Neuronal stem cell (in vitro differentiated cells): ENCODE measurements at regions not wholly inside any gene's neighbourhood (a gene's known extent, or its start where the extent isn't known, plus 50 kb on each side); places are given as distances from the start of the nearest gene placed in this dataset.

ENCODE experiments used
- DNase-seq: peaks from one replicate; pipeline ENCODE4 v3.0.0-alpha.2; 2013; ENCODE audit warnings: low spot score
- H2AFZ ChIP-seq: one replicate; pipeline ENCODE4 v1.6.1; 2013; ENCODE audit warnings: mild to moderate bottlenecking, low read length, inconsistent platforms
- H2AK5ac ChIP-seq: 2 replicates; pipeline ENCODE4 v1.6.1; 2013; ENCODE audit warnings: low read depth, mild to moderate bottlenecking, inconsistent platforms, low read length, moderate library complexity, mixed read lengths
- H2BK120ac ChIP-seq: 2 replicates; pipeline ENCODE4 v1.6.1; 2013; ENCODE audit warnings: low read depth, mild to moderate bottlenecking, inconsistent platforms, low read length, moderate library complexity, mixed read lengths
- H2BK12ac ChIP-seq: one replicate; pipeline ENCODE4 v1.6.1; 2013; ENCODE audit warnings: low read length, inconsistent platforms
- H2BK15ac ChIP-seq: 2 replicates; pipeline ENCODE4 v1.6.1; 2013; ENCODE audit warnings: mild to moderate bottlenecking, low read length, inconsistent platforms, mixed read lengths
- H2BK5ac ChIP-seq: one replicate; pipeline ENCODE4 v1.6.1; 2013; ENCODE audit warnings: inconsistent platforms, mild to moderate bottlenecking, low read length, moderate library complexity
- H3K14ac ChIP-seq: one replicate; pipeline ENCODE4 v1.6.1; 2013; ENCODE audit warnings: low read length, inconsistent platforms
- H3K18ac ChIP-seq: 2 replicates; pipeline ENCODE4 v1.6.1; 2013; ENCODE audit warnings: low read length, inconsistent platforms
- H3K23ac ChIP-seq: 2 replicates; pipeline ENCODE4 v1.6.1; 2013; ENCODE audit warnings: low read depth, mild to moderate bottlenecking, mixed read lengths, low read length, inconsistent platforms; ENCODE audit not compliant: poor library complexity
- H3K27ac ChIP-seq: replicated peaks from 3 replicates; pipeline ENCODE4 v1.5.1; 2013; ENCODE audit warnings: low read length, inconsistent platforms
- H3K27me3 ChIP-seq, 3 experiments: 2 replicates each; pipeline ENCODE4 v1.6.1; 2013; ENCODE audit warnings: low read length in 3 of 3, mild to moderate bottlenecking in 2 of 3, inconsistent platforms in 1 of 3, low read depth in 1 of 3, mixed read lengths in 1 of 3, moderate library complexity in 1 of 3; ENCODE audit not compliant: control insufficient read depth in 3 of 3, insufficient read depth in 3 of 3
- H3K36me3 ChIP-seq, 2 donors: replicated peaks in 1 of 2; 2 replicates each; pipeline ENCODE4 v1.6.1; 2013; ENCODE audit warnings: low read length in 2 of 2; ENCODE audit not compliant: control insufficient read depth in 2 of 2, insufficient read depth in 2 of 2
- H3K4ac ChIP-seq: 2 replicates; pipeline ENCODE4 v1.6.1; 2013; ENCODE audit warnings: inconsistent platforms, mild to moderate bottlenecking, low read length, moderate library complexity
- H3K4me1 ChIP-seq, 2 donors: 1 replicate in 1 of 2; 2 replicates in 1 of 2; pipeline ENCODE4 v1.6.1; 2013; ENCODE audit warnings: low read length in 2 of 2, low read depth in 1 of 2; ENCODE audit not compliant: control insufficient read depth in 2 of 2, insufficient read depth in 1 of 2
- H3K4me2 ChIP-seq: one replicate; pipeline ENCODE4 v1.6.1; 2013; ENCODE audit warnings: mild to moderate bottlenecking, low read length, inconsistent platforms; ENCODE audit not compliant: insufficient read depth, poor library complexity, severe bottlenecking
- H3K4me3 ChIP-seq, 2 donors: 2 replicates each; pipeline ENCODE4 v1.5.1; 2013; ENCODE audit warnings: low read length in 2 of 2, mild to moderate bottlenecking in 2 of 2, inconsistent platforms in 1 of 2, moderate library complexity in 1 of 2
- H3K79me1 ChIP-seq: one replicate; pipeline ENCODE4 v1.6.1; 2013; ENCODE audit warnings: low read depth, mild to moderate bottlenecking, inconsistent platforms, low read length, moderate library complexity
- H3K9ac ChIP-seq: one replicate; pipeline ENCODE4 v1.6.1; 2013; ENCODE audit warnings: mild to moderate bottlenecking, low read depth, low read length, inconsistent platforms; ENCODE audit not compliant: poor library complexity
- H3K9me3 ChIP-seq, 2 donors: replicated peaks in 1 of 2; 2 replicates each; pipeline versions ENCODE3 to v1.6.1; 2013; ENCODE audit warnings: low read length in 2 of 2, mild to moderate bottlenecking in 2 of 2, inconsistent platforms in 1 of 2, low read depth in 1 of 2, mixed read lengths in 1 of 2, moderate library complexity in 1 of 2; ENCODE audit not compliant: control insufficient read depth in 2 of 2, insufficient read depth in 1 of 2
- H4K8ac ChIP-seq: one replicate; pipeline ENCODE4 v1.6.1; 2013; ENCODE audit warnings: low read depth, mild to moderate bottlenecking, inconsistent platforms, low read length, moderate library complexity
- H4K91ac ChIP-seq: one replicate; pipeline ENCODE4 v1.6.1; 2013; ENCODE audit warnings: low read length, low read depth, mild to moderate bottlenecking, inconsistent platforms; ENCODE audit not compliant: poor library complexity
- WGBS, 2 donors: extraction: QIAGEN DNeasy Blood & Tissue Kit; methylation state at CpG; one replicate each; pipeline ENCODE4 v1.1.7; 2013; ENCODE audit warnings: missing lambda C conversion rate in 2 of 2, mixed read lengths in 1 of 2; ENCODE audit not compliant: insufficient read length in 2 of 2, insufficient replicate concordance in 1 of 2; ENCODE audit errors: extremely low coverage in 2 of 2; 5-methylcytosine and 5-hydroxymethylcytosine counted together

DNA sequence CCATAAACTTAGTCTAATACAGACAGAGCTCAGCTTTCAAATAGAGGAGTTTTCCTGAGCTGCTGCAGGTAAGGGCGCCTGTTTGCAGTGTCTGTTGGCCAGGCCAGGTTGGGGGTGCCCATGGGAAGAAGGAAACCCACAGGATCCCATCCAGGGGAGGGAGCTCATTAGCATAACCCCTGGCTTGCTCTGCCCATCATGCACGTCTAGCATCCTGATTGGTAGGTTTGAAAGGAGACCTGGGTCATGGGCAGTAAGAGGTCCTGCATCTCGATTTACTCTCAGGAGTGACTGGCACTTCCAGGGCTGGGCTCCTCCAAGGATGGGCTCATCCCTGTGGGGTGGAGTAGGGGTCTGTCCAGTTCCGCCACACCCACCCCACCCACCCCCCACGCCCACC, 103.7 kb upstream of the CLDN14 start:
- Histone ChIP-seq H3K9ac (no peak overlapping the region), H3K27me3 (peaks cover 0 to 7% (median 0%) of the 10 kb centered on the region in 3 experiments), H3K4me2 (no peak overlapping the region), H3K14ac (no peak overlapping the region), H2BK120ac (no peak overlapping the region), H2BK12ac (no peak overlapping the region), H4K91ac (no peak overlapping the region), H3K23ac (no peak overlapping the region), H3K9me3 (peaks cover 0 to 3% of the 10 kb centered on the region in 2 donors), H2BK5ac (no peak overlapping the region), H3K79me1 (no peaks in the 10 kb centered on the region), H2AFZ (no peak overlapping the region), H4K8ac (no peak overlapping the region), H2BK15ac (no peak overlapping the region), H3K27ac (no peak overlapping the region), H2AK5ac (no peak overlapping the region), H3K18ac (no peak overlapping the region), H3K4ac (no peak overlapping the region), H3K4me3 (no peak overlapping the region), H3K36me3 (no peaks in the 10 kb centered on the region), H3K4me1 (no peaks in the 10 kb centered on the region)
- no peak for DNase-seq
- no CpG with 5 or more reads among the region's 5 CpGs for WGBS, 2 donors

DNA sequence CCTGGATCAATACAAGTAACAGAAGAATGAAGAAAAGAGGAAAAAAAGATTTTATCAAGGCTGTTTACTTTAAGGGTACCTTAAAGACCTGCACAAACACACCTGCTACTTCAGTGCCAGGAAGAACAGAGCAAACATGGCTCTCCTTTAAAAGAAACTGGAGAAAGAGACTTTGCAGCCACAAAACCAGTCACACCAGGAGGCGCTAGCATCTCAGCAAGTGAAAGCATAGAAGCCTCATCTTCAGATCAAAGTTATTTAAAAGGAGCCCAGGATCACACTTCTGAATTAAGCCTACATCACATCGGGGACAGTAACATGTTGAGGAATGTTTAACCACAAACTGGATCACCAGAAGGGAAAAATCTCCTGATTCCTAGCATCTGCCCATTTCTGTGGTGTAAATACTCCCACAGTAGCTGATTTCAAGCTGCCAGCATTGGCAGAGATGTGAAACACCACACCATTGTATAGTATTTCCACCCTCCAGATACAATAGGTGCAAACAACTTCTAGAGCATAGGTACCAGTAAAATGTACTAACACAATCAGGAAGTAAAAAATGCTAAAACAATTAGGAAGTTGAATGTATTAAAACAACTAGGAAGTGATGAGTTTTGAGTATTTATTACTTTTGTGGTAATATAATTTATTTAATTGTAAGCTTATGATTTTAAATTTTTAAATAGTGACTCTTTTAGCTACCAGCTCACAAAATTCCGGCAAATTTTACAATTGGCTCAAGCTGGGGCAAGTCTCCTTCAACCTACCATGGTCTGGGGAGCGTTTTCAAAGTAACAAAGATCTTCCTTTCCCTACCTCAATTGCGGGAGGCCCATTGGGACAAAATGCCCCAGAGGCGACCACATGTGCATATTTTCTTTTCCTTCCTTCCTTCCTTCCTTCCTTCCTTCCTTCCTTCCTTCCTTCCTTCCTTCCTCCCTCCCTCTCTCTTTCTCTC, 105.3 kb upstream of the CLDN14 start:
- no CpG with 5 or more reads among the region's 6 CpGs for WGBS, 2 donors
- H3K4me3 ChIP-seq, result no peak overlapping the region

GRCh38 chr21:36587388-36587787, 107.5 kb upstream of the CLDN14 start:
- H2AK5ac ChIP-seq, result no peak overlapping the region
- no peak overlapping the region for H2BK12ac ChIP-seq
- WGBS, 2 donors, result no CpG with 5 or more reads among the region's 8 CpGs
- H3K14ac ChIP-seq, result no peak overlapping the region
- peaks cover 0 to 3% of the 10 kb centered on the region in 2 donors for H3K9me3 ChIP-seq
- H2BK120ac ChIP-seq, result no peak overlapping the region
- no peaks in the 10 kb centered on the region for H3K79me1 ChIP-seq
- H3K23ac ChIP-seq, result no peak overlapping the region
- H3K4me2 ChIP-seq, result no peak overlapping the region
- H4K91ac ChIP-seq, result no peak overlapping the region
- H2AFZ ChIP-seq, result no peak overlapping the region
- DNase-seq, result no peak
- H3K36me3 ChIP-seq, result no peaks in the 10 kb centered on the region
- no peak overlapping the region for H3K18ac ChIP-seq
- H3K9ac ChIP-seq, result no peak overlapping the region
- H4K8ac ChIP-seq, result no peak overlapping the region
- H2BK15ac ChIP-seq, result no peak overlapping the region
- no peak overlapping the region for H3K4ac ChIP-seq
- H3K27me3 ChIP-seq, result no peaks in the 10 kb centered on the region
- no peak overlapping the region for H2BK5ac ChIP-seq
- no peak overlapping the region for H3K27ac ChIP-seq
- no peak overlapping the region for H3K4me3 ChIP-seq
- no peaks in the 10 kb centered on the region for H3K4me1 ChIP-seq

More for the DNA sequence above, 105.3 kb upstream of the CLDN14 start:
- no peak overlapping the region for H2BK120ac ChIP-seq
- no peak overlapping the region for H2BK12ac ChIP-seq
- H3K79me1 ChIP-seq, result no peaks in the 10 kb centered on the region
- no peak overlapping the region for H3K9ac ChIP-seq
- H3K14ac ChIP-seq, result no peak overlapping the region
- H4K91ac ChIP-seq, result no peak overlapping the region
- H3K27ac ChIP-seq, result no peak overlapping the region
- H3K23ac ChIP-seq, result no peak overlapping the region
- H3K27me3 ChIP-seq, result peaks cover 0 to 7% (median 0%) of the 10 kb centered on the region in 3 experiments
- H2BK5ac ChIP-seq, result no peak overlapping the region
- H3K4me1 ChIP-seq, result no peaks in the 10 kb centered on the region
- no peak overlapping the region for H2AFZ ChIP-seq
- no peak overlapping the region for H2BK15ac ChIP-seq
- H3K18ac ChIP-seq, result no peak overlapping the region
- no peak overlapping the region for H3K4me2 ChIP-seq
- H2AK5ac ChIP-seq, result no peak overlapping the region
- peaks cover 0 to 3% of the 10 kb centered on the region in 2 donors for H3K9me3 ChIP-seq
- DNase-seq, result no peak
- H3K36me3 ChIP-seq, result no peaks in the 10 kb centered on the region
- no peak overlapping the region for H4K8ac ChIP-seq
- no peak overlapping the region for H3K4ac ChIP-seq

DNA sequence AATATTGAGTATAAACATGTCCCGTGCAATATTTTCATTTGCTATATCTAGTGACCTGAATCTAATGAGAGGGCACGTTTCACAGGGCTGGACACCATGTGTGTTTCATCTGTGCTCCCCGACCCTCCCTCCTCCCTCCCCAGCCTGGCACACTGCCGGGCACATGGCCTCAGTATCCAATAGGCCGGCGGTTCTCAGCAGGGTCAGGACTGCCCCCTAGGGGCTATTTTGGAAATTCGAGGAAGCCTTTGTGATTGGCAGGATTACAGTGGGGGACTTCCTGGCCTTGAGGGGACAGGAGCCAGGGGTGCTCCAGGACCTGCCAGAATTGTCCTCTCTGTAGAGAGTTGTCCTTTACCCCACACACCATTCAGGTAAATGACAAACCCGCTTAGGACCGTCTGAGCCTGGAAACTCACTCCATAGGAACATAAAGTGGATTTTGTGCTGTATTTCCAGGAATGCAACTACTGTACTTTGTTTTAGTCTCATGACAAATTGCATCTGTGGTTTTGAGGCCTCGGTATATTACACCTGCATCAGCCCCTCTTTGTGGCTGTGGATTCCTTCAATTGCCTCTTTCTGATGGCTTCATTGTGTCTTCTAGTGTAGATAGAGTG, 109.5 kb upstream of the SIM2 start:
- Histone ChIP-seq H3K79me1 (no peaks in the 10 kb centered on the region), H3K14ac (no peak overlapping the region), H3K9me3 (peaks cover 0 to 3% of the 10 kb centered on the region in 2 donors), H3K9ac (no peak overlapping the region), H3K23ac (no peak overlapping the region), H2BK5ac (no peak overlapping the region), H2BK120ac (no peak overlapping the region), H3K36me3 (no peaks in the 10 kb centered on the region), H3K18ac (no peak overlapping the region), H2BK15ac (no peak overlapping the region), H3K4me2 (no peak overlapping the region), H3K27ac (no peak overlapping the region), H2AK5ac (no peak overlapping the region), H4K91ac (no peak overlapping the region), H2BK12ac (no peak overlapping the region), H4K8ac (no peak overlapping the region), H2AFZ (no peak overlapping the region), H3K4me1 (no peaks in the 10 kb centered on the region), H3K4ac (no peak overlapping the region), H3K27me3 (peaks cover 0 to 4% (median 0%) of the 10 kb centered on the region in 3 experiments), H3K4me3 (no peak overlapping the region)
- no CpG with 5 or more reads among the region's 10 CpGs for WGBS, 2 donors
- DNase-seq, result no peak
